ENCODE measurements at regions not wholly inside any gene's neighbourhood (a gene's known extent, or its start where the extent isn't known, plus 50 kb on each side); places are given as distances from the start of the nearest gene placed in this dataset.

- TF ChIP-seq POLR2A (IDR thresholded peaks at IDR 0.05; ENCODE audit: borderline replicate concordance, extremely low read depth, insufficient read depth, insufficient read length) = no peak
- TF ChIP-seq, protein P1, sequence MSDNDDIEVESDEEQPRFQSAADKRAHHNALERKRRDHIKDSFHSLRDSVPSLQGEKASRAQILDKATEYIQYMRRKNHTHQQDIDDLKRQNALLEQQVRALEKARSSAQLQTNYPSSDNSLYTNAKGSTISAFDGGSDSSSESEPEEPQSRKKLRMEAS (IDR thresholded peaks at IDR 0.05) = no peak
- TF ChIP-seq EZH2phosphoT487 (IDR thresholded peaks at IDR 0.05; ENCODE audit: borderline replicate concordance) = no peak
These were observed 213.3 kb upstream of the PRNP start for GRCh38 chr20:4472906-4473305.
